ENCODE measurements at regions not wholly inside any gene's neighbourhood (a gene's known extent, or its start where the extent isn't known, plus 50 kb on each side); places are given as distances from the start of the nearest gene placed in this dataset.

DNA sequence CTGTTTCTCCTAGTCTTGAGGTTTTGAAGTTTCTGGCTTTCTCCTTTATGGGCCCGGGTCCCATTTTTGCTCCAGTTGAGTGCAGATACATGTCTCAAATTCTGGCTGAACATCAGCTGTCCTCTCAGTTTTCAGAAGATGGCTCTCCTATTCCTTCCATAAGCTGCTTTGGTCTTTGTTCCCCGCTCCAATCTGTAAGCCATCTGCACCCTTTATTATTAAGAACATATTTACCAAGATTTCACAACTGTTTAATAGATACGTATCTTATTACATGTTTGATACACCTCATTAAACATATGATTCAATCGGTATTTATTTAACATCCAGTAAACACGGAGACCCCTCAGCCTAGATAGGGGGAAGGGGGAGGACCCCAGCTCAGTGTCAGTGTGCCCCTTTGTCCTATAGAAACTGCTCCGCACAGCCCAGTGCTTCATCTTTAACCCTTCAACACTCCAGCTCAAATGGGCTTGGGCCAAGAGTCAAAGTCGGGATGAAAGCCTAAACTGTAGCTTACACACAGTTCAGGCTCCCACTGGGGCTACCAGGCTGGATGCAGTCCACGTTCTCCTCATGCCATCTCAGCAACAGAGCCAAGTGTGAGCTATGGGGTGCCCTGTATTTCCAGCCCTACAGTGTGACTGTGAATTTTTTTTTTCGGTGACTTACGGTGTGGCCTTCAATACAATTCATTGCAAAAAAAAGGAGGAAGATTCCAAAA is 166.0 kb upstream of the ZFHX3 start:
- no peak overlapping the region for H3K4me3 ChIP-seq (ENCODE audit: low read depth, low read length)

DNA sequence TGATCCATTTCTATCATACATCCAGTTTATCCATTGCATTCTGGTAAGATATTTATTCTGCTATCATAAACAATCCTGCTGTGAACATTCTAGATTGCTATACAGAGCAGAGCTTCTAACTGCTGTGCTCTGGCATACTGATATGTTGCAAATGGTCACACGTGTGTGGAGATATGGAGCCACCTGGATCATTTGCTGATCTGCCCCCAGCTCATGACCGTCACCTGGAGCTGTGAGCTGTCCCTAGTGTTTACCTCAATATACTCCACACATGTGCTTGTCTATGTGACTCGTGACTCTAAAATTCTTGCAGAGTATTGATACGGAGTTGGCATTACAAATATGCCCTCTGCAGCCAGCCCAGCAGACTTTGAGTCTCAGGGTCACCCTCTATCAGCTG is 164.5 kb upstream of the ZFHX3 start:
- H3K4me3 ChIP-seq (ENCODE audit: low read depth, low read length) = no peak overlapping the region

DNA sequence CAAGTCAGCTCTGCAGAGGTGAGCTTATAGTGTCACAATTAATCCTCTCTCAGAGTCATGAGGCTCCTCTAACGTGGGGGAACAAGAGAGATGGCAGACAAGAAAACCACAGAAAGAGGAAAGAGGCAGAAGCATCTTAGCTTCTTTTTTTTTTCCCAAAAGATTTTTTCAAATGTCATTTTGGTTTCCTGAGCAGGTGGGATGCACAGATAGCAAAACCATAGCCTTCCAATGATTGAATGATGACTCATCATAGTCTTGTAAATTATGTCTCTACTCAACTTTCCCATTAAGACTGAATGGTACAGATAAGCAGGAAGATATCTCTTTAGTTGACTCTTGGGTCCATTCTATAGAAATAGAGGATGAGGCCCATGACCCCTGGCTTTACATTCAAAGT is 162.8 kb upstream of the ZFHX3 start:
- H3K4me3 ChIP-seq (ENCODE audit: low read depth, low read length) = no peak overlapping the region

DNA sequence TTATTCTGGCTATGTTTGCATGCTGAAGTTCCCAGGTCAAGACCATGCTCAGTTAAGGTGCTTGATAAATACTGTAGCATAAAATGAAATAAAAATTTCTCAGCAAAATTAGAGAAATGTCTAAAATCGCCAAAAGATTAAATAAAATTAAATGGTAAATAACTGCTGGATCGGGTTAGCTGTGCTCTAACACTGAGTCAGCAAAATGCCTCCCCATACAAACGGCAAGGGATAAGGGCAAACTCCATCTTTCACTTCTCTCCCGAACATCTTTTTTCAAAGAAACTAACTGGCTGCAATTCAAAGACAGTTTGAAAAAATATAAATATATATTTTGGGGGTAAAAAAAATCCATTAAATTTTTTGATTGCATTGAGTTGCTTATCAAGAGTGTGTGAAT is 162.2 kb upstream of the ZFHX3 start:
- H3K4me3 ChIP-seq (ENCODE audit: low read depth, low read length) = no peak overlapping the region

DNA sequence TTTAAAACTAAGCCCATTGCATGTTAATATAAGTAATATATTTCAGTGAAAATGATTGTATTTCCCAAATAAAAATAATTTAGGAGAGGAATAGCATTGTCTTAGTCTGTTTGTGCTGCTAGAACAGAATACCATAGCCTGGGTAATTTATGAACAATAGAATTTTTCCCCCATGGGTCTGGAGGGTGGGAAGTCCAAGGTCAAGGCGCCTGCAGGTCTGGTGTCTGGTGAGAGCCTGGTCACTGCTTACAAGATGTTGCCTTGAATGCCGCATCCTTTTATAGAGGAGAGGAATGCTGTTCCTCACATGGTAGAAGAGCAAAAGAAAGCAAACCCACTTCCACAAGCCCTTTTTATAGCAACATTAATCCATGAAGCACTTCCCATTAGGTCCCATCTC is 161.3 kb upstream of the ZFHX3 start:
- no peak overlapping the region for H3K4me3 ChIP-seq (ENCODE audit: low read depth, low read length)

DNA sequence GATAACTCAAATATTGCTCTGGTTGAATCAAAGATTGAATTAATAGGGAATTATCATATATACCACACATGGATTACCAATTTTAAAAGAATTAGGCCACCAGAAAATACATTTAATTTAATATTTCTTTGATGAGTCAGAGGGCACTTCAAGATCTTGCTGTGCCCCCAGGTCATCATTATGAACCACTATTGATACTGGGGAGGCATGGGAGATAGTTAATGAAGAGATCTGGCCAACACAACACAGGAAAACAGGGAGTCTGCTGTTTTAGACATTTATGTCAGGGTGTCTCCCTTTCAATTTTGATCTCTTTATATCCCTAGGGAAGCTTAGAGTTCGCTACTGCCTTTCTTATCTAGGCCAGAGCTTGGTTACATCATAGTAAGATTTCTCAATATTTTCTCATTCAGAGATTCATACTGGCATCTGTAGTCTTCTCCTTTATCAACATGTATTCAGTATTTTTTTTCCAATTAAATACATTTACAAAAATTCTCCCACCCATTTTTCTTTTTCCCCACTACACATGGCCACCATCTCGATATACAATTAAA is 158.3 kb upstream of the ZFHX3 start:
- no peak overlapping the region for H3K4me3 ChIP-seq (ENCODE audit: low read depth, low read length)

DNA sequence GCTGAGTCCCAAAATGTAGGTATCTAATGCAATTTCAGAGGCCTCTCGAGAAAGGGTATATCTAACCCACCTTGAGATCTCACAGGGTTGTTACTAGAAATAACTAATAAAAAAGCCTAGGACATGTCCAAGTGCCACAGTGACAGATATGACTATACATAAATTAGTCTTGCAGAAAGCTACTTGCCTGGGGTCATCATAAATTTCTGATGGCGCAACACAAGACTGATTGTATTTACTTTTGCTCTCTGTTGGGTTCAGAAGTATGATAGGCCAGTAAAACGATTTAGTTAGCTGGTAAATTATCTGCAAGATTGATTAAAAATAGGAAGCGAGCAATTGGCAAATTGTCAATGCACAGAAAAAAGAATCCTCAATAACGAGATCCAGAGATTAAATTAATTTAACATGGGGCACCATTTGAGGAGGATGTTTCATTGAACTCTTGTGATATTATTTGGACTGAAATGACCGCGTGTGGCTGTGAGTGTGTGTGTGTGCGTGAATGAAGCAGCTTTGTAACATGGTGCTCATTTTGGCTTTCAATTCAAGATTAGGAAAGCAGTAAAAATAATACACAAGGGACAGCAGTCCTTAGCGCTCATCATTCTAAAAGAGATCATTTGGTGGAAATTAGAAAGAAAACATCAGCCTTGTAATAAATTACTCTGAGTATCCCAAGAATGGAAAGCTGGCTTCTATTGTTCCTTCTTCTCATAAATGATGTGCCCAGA is 157.4 kb upstream of the ZFHX3 start:
- no peak overlapping the region for H3K4me3 ChIP-seq (ENCODE audit: low read depth, low read length)

DNA sequence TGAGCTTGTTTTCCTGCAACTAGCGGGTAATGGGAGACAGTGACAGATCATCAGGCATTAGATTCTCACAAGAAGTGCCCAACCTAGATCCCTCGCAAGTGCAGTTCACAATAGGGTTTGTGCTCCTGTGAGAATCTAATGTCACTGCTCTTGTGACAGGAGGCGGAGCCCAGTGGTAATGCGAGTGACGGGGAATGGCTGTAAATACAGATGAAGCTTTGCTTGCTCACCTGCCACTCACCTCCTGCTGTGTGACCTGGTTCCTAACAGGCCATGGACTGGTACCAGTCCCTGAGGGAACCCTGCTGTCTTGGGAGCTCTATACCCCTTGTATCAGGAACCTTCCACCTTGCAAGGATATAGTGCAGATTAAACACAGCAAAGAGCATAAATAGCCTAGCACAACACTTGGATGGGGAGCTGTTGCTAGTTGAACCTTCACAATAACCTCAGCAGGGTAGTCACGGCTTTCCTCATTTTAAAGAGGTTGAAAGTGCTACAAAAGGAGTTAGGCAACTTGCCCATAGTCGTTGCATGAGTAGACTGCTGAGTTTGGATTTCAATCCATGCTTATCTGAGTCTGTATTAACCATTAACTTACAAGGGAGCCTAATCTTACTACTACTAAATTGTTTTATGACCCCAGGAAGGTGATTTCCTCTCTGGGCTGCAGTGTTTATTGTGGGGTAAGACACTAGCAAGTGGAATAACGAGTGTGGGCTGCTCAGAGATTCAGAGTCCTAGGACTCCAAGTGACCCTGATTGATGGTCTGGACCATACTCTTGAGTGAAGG is 156.6 kb upstream of the ZFHX3 start:
- no peak overlapping the region for H3K4me3 ChIP-seq (ENCODE audit: low read depth, low read length)

DNA sequence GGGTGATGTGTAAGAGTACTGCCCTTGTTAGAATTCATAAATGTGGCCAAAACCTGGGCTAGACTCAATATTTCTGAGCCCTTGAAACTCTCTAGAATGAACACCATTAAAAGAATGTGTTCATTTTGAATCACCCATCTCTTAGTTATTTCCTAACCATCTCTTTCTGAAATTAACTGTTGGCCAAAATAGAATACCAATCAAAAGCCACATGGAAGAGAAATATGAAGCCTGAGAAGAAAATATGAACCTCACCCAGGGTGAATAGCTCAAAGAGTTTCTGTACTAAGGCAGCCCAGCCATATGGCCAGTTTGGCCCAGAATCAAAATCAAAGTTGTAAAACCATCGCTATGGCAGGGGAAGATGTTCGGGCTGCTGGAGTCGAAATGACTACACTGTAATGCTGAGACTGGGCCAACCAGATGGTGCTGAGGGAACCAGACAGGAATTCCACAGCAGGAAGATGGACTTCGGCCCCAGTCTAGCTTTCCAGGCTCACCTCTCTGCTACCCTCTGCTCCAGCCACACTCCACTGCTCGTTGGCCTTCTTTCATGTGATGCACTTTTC is 154.3 kb upstream of the ZFHX3 start:
- H3K4me3 ChIP-seq (ENCODE audit: low read depth, low read length) = no peak overlapping the region

DNA sequence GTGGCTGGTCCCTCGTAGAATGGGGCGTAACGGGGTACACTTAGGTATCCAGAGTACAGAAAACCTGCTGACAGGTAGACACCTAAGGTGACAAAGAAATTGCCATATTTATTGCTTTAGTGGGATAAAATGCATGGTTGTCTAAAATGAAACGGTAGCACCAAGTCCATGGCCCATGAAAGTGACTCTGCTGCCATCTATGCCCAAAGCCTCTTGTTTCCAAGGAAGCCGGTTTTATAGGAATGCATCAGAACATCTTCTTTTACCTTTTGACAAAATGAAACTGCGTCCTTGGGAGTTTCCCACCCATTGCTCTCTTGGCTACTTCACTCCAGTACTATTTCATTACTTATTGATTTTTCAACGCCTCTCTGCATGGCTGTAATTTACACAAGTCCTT is 151.3 kb upstream of the ZFHX3 start:
- no peak overlapping the region for H3K4me3 ChIP-seq (ENCODE audit: low read depth, low read length)

DNA sequence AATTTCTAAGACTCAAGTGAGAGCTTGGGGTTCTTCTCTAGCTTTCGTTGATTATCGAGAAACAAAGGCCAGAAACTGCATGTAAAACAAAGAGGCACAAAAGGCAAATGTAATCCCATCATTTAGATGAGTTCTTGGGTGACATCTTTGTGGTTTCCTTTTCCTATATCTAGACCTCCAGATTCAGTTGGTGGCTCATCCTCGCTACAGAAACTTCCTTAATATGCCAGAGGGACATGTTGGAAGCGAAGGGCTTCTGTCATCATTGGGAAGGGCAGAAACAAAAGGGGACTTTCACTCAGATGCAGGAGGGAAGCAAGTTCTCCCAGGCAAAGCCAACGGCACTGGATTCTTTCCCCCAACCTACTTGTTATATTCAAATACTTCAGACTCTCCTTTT is 150.6 kb upstream of the ZFHX3 start:
- no peak overlapping the region for H3K4me3 ChIP-seq (ENCODE audit: low read depth, low read length)

DNA sequence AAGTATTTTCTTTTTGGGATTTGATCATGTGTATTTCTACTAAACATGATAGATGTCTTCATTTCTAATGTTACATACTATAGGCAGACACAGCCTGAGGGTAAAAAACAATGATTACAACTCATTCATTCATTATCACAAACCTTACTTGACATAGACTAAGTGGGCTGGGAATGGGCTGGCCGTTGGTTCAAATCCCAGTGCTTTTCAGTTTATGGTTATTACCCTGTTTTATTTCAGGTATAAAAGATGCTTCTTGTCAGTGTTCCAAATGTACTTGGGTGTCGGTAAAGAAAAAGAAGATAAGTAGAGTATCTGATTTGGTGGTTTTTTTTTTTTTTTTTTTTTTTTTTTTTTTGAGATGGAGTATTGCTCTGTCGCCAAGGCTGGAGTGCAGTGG is 149.7 kb upstream of the ZFHX3 start:
- H3K4me3 ChIP-seq (ENCODE audit: low read depth, low read length) = no peak overlapping the region

DNA sequence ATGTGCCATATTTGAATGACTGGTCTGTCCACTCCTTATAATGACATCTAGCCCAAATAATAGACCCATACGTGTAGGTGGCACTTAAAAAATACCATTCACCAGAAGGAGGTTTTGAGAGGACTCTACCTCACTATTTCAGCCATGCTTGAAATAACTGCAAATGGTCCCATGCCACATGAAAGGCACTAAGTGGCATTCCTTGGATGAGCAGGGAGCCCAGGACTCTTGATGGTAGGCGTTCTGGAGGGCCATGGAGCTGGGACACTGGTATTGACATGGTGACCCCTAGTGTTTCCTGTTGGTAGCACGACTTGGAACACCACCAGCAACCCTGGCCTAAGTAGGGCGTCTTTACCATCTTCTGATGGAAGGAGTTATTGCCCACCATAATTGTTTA is 148.7 kb upstream of the ZFHX3 start:
- H3K4me3 ChIP-seq (ENCODE audit: low read depth, low read length) = no peak overlapping the region

DNA sequence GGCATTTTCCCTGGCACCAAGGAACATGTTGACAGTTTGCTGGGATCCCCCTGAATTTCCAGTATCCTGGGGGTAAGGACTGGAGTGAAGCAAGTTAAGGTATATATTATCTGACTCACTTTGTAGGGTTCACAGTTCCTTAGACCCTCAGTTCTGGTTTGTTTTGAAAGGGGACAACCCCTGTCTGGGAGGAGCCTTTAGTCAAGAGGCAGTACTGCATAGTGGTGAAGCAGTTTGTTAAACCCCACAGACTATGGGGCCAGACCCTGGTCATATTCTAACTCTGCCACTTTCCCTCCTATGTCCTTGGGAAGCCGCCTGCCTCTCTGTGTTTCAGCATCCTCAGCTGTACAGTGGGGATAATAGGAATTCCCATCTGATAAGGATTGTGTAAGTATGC is 145.5 kb upstream of the ZFHX3 start:
- no peak overlapping the region for H3K4me3 ChIP-seq (ENCODE audit: low read depth, low read length)

DNA sequence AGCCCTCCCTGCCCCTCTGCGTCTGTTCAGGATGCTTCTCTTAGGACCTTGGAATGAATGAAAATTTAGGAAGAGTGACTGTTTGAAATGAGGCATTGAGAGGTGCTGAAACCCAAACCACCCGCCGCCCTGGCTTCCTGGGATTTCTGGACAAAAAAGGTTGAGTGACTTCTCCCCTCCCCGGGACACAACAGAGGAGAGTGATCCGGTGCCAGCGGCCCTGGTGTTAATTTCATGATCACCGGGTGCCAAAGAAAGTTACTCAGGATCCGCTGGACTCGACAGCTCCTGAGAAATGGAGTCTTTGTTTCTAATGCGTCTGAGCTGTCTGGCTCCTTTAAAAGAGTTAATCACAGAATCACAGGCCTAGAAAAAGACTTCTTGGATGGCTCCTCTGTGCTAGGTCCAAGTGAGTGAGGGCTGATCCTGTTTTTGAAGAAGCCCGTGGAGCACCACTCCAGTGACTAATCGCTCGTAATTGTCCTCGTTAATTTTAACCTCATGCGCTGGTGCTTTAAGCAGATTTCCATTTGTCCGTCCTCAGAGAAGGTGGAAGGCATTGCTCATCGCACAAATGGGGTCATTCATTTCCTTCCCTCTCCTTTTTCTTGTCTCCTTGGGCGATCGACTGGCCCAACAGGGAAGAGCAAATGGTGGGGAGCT is 144.4 kb upstream of the ZFHX3 start:
- H3K4me3 ChIP-seq (ENCODE audit: low read depth, low read length) = no peak overlapping the region

DNA sequence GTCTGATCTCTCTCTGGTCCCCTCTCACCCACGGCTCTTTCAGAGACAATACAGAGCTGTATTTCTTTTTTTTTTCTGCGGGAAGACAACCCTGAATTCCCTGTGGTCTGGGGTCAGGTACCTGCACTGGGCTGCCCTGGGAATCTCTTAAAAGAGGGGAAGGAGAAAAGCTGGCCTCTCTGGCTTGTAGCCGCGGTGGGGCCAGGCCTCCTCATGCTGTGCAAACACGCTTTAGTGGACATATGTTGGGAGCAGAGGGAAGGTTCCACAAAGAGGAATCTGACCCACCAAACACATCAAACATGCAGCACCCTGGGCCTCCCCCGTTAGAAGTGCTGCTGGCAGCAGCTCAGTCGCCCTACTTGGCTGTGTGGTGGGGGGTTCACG is 143.7 kb upstream of the ZFHX3 start:
- H3K4me3 ChIP-seq (ENCODE audit: low read depth, low read length) = no peak overlapping the region

DNA sequence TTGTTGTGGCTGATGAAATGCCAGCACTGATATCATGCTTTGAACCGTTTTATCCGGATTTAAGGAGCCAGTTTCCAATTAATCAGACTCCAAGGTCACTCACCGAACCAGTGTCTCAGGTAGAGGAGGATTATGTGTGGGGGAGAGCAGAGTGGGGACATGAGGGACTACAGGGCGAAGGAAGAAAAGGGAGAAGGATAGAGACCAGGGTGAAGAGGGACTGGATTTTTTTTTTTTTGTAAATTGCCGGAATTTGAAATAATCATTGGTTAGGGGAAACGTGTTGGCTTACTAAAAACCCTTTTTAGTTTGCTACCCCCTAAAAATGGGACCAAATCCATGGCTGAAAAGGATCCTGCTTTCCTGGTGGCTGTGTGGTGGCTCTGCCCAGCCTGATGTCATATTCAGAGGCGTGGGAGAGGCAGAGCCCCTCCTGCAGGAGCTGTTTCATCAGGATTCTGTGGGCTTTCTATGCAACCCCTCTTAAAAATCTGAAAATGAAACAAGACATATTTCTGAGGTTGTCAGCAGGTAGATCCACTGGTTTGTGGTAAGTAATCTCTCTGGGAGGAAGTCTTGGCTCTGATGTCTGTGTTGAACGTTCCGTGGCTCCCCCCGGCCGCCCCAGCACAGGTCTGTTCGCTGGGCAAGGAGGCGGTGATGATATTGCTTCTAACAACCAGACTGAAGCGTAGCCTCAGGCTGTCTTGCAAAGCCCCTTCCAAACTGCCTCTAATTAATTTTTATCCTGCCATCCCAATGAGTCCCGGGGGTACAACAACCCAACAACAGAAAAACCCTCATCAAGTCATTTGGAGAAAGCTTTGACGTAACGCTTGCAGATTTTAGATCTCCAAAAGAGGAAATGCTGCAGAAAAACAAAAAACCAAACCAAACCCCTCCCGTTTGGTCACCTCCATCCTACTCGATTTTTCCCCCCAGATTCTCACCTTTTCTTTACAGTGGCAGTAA is 143.0 kb upstream of the ZFHX3 start:
- H3K4me3 ChIP-seq (ENCODE audit: low read depth, low read length) = no peak overlapping the region

DNA sequence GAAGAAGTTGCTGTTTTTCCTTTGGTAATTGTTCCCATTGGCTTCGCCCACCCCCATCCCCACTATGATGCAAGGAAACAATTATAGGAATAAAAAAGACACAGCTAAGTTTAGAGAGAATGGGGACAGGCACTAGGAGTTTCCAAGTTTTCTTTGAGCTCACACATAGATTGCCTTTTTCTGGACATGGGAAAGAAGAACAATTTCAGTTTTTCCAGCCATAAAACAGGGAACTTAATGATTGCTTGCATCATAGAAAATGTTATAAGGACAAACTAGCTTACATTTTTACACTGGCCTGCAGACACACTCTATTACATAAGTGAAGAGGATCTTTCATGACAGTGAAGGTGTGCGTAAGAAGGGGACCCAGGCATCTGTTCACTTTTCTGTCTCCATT is 142.3 kb upstream of the ZFHX3 start:
- H3K4me3 ChIP-seq (ENCODE audit: low read depth, low read length) = no peak overlapping the region

DNA sequence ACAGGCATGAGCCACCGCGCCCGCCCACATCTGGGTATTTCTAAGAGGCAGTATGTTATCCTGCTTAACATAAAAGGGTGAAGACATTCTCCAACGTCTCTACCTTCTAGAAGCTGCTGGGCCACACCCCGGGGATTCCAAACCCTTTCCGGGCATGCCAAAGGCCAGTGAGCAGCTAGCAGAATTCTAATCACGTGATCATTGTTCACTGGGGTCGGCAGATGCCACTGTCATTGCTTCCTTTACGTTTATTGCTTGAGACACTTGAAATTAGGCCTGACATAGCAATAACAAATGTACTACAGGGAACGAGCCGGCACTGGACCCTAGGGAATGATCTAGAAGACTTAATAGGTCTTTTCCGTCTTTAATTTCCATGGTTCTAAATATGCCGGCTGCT is 141.2 kb upstream of the ZFHX3 start:
- no peak overlapping the region for H3K4me3 ChIP-seq (ENCODE audit: low read depth, low read length)
